HCT116 (cell line): ENCODE measurements at regions not wholly inside any gene's neighbourhood (a gene's known extent, or its start where the extent isn't known, plus 50 kb on each side); places are given as distances from the start of the nearest gene placed in this dataset.

Experiments
- ATAC-seq: fragments of 200-7000 bp; cut with Tn5 transposase; 2 replicates; pipeline ENCODE4 v1.9.1; 2020; ENCODE audit warnings: mild to moderate bottlenecking, moderate library complexity
- BruUV-seq: library from RNA; stranded (reverse); fragments of 400-500 nt; replicated peaks from 2 replicates; lab custom pipeline; 2021; lab: Mats Ljungman, UMichigan
- CTCF ChIA-PET: fragments of 300-600 bp; sonication (Branson Sonifier 250); formaldehyde crosslinking; loops from one replicate; lab custom pipeline; 2021; ENCODE audit warnings: antibody characterized with exemption; lab: Charles Lee
- POLR2A ChIA-PET: fragments of 300-600, 350-600 bp; sonication (Branson Sonifier 250); formaldehyde crosslinking; loops from one replicate; lab custom pipeline; 2021; ENCODE audit warnings: antibody characterized with exemption; lab: Charles Lee
- RAD21 ChIA-PET, 2 experiments: fragments of 300-600 bp; sonication (Branson Sonifier 250); formaldehyde crosslinking; loops; one replicate each; lab custom pipeline; 2023; ENCODE audit warnings: low total read pairs in 2 of 2; ENCODE audit not compliant: uncharacterized antibody in 2 of 2, unreplicated experiment in 2 of 2, low non-redundant PET in 1 of 2; lab: Charles Lee
- DNase-seq: peaks from one replicate; pipeline ENCODE4 v3.0.0-alpha.2; 2010; ENCODE audit warnings: low read depth, low spot score
- H2AFZ ChIP-seq: fragments of 200-600 bp; shearing (Covaris generic), sonication (generic); 2 replicates; pipeline ENCODE4 v1.6.1; 2017; ENCODE audit warnings: low read depth, mixed run types, mixed read lengths, antibody characterized with exemption, low read length; ENCODE audit not compliant: poor library complexity, severe bottlenecking
- H3K27ac ChIP-seq: 2 replicates; pipeline ENCODE4 v1.5.1; 2012; ENCODE audit warnings: low read depth, low read length
- H3K27me3 ChIP-seq: fragments of 200-600 bp; sonication (generic); 2 replicates; pipeline ENCODE4 v1.6.1; 2016; ENCODE audit warnings: mixed run types, low read length, mixed read lengths; ENCODE audit not compliant: insufficient read depth
- H3K36me3 ChIP-seq, 2 experiments: fragments of 200-500 bp in 1 of 2; fragments of 200-600 bp in 1 of 2; sonication (Bioruptor generic) in 1 of 2; sonication (generic) in 1 of 2; 2 replicates each; pipeline versions ENCODE4 v1.5.1 to v1.6.1; 2014 to 2016; ENCODE audit warnings: low read length in 2 of 2, inconsistent platforms in 1 of 2, mixed read lengths in 1 of 2, mixed run types in 1 of 2; ENCODE audit not compliant: insufficient read depth in 2 of 2, control insufficient read depth in 1 of 2
- H3K4me1 ChIP-seq, 2 experiments: fragments of 200-600 bp in 1 of 2; sonication (generic) in 1 of 2; 2 replicates each; pipeline versions ENCODE4 v1.5.1 to v1.6.1; 2012 to 2017; ENCODE audit warnings: low read length in 2 of 2, inconsistent platforms in 1 of 2, mild to moderate bottlenecking in 1 of 2, mixed read lengths in 1 of 2, mixed run types in 1 of 2, moderate library complexity in 1 of 2; ENCODE audit not compliant: insufficient read depth in 2 of 2, control insufficient read depth in 1 of 2
- H3K4me2 ChIP-seq: fragments of 200-600 bp; sonication (generic); 2 replicates; pipeline ENCODE4 v1.6.1; 2017; ENCODE audit warnings: mixed run types, low read length, mixed read lengths
- H3K4me3 ChIP-seq, 2 experiments: fragments of 200-600 bp in 1 of 2; sonication (generic) in 1 of 2; replicated peaks in 1 of 2; 2 replicates each; pipeline ENCODE4 v1.5.1; 2011 to 2016; ENCODE audit warnings: low read length in 2 of 2, control low read depth in 1 of 2, low read depth in 1 of 2, mild to moderate bottlenecking in 1 of 2, mixed read lengths in 1 of 2, mixed run types in 1 of 2
- H3K79me2 ChIP-seq: fragments of 200-600 bp; sonication (generic); 2 replicates; pipeline ENCODE4 v1.6.1; 2017; ENCODE audit warnings: mild to moderate bottlenecking, mixed run types, low read length, moderate library complexity, mixed read lengths; ENCODE audit not compliant: insufficient read depth
- H3K9ac ChIP-seq: fragments of 200-600 bp; sonication (generic); 2 replicates; pipeline ENCODE4 v1.6.1; 2016; ENCODE audit warnings: low read length, mixed read lengths
- H3K9me2 ChIP-seq: fragments of 200-600 bp; sonication (generic), shearing (Covaris generic); 2 replicates; pipeline ENCODE4 v1.6.1; 2017; ENCODE audit warnings: mixed run types, mild to moderate bottlenecking, moderate library complexity; ENCODE audit not compliant: insufficient read depth
- H3K9me3 ChIP-seq, 2 experiments: fragments of 200-500 bp in 1 of 2; fragments of 200-600 bp in 1 of 2; sonication (Bioruptor generic) in 1 of 2; sonication (generic) in 1 of 2; 2 replicates each; pipeline ENCODE4 v1.6.1; 2014 to 2017; ENCODE audit warnings: low read length in 2 of 2, mixed read lengths in 2 of 2, inconsistent platforms in 1 of 2, low read depth in 1 of 2, mild to moderate bottlenecking in 1 of 2, mixed run types in 1 of 2, moderate library complexity in 1 of 2; ENCODE audit not compliant: control insufficient read depth in 1 of 2, insufficient read depth in 1 of 2
- H4K20me1 ChIP-seq: fragments of 200-600 bp; sonication (generic), shearing (Covaris generic); 2 replicates; pipeline ENCODE4 v1.6.1; 2017; ENCODE audit warnings: mixed run types, mild to moderate bottlenecking, moderate library complexity; ENCODE audit not compliant: insufficient read depth
- ATF3 ChIP-seq: IDR thresholded peaks from 2 replicates; pipeline ENCODE4 v1.6.1; 2012
- CBX3 ChIP-seq: IDR thresholded peaks from 2 replicates; pipeline ENCODE4 v1.6.1; 2012; ENCODE audit warnings: low read depth
- CEBPB ChIP-seq: IDR thresholded peaks from 2 replicates; pipeline ENCODE4 v1.6.1; 2012; ENCODE audit warnings: low read depth
- EGR1 ChIP-seq: IDR thresholded peaks from 2 replicates; pipeline ENCODE4 v1.6.1; 2012; ENCODE audit warnings: low read depth
- EZH2 ChIP-seq: fragments of 200-600 bp; sonication (generic); IDR thresholded peaks from 2 replicates; pipeline ENCODE4 v1.6.1; 2017; ENCODE audit warnings: antibody characterized with exemption, mixed run types
- EZH2phosphoT487 ChIP-seq: fragments of 200-600 bp; IDR thresholded peaks from 2 replicates; pipeline ENCODE4 v1.6.1; 2018; ENCODE audit warnings: antibody characterized with exemption, borderline replicate concordance
- FOSL1 ChIP-seq: IDR thresholded peaks from 2 replicates; pipeline ENCODE4 v1.6.1; 2012; ENCODE audit warnings: low read depth
- JUND ChIP-seq: IDR thresholded peaks from 2 replicates; pipeline ENCODE4 v1.6.1; 2012
- POLR2A ChIP-seq: IDR thresholded peaks from 2 replicates; pipeline ENCODE4 v1.7.0; 2011; ENCODE audit warnings: borderline replicate concordance; ENCODE audit not compliant: insufficient read depth, insufficient read length; ENCODE audit errors: extremely low read depth
- POLR2AphosphoS5 ChIP-seq: IDR thresholded peaks from 2 replicates; pipeline ENCODE4 v1.6.1; 2011; ENCODE audit warnings: mild to moderate bottlenecking, low read depth, low read length, moderate library complexity
- RAD21 ChIP-seq: IDR thresholded peaks from 2 replicates; pipeline ENCODE4 v1.6.1; 2012; ENCODE audit warnings: low read depth, mild to moderate bottlenecking
- REST ChIP-seq: IDR thresholded peaks from 2 replicates; pipeline ENCODE4 v1.6.1; 2012; ENCODE audit warnings: low read depth
- SIN3A ChIP-seq: IDR thresholded peaks from 2 replicates; pipeline ENCODE4 v1.6.1; 2012; ENCODE audit warnings: low read depth
- SP1 ChIP-seq: IDR thresholded peaks from 2 replicates; pipeline ENCODE4 v1.6.1; 2012; ENCODE audit warnings: low read depth
- SRF ChIP-seq: IDR thresholded peaks from 2 replicates; pipeline ENCODE4 v1.6.1; 2012; ENCODE audit warnings: low read depth
- TCF7L2 ChIP-seq: IDR thresholded peaks from 2 replicates; pipeline ENCODE4 v1.7.0; 2011; ENCODE audit warnings: borderline replicate concordance, inconsistent platforms; ENCODE audit not compliant: insufficient read depth, insufficient read length; ENCODE audit errors: extremely low read depth
- YY1 ChIP-seq: IDR thresholded peaks from 2 replicates; pipeline ENCODE4 v1.6.1; 2011; ENCODE audit warnings: low read length, low read depth, moderate library complexity, mild to moderate bottlenecking; ENCODE audit not compliant: insufficient replicate concordance; ENCODE audit errors: extremely low read depth
- ZBTB33 ChIP-seq: IDR thresholded peaks from 2 replicates; pipeline ENCODE4 v1.6.1; 2011; ENCODE audit warnings: mild to moderate bottlenecking, low read length, moderate library complexity; ENCODE audit not compliant: insufficient replicate concordance; ENCODE audit errors: extremely low read depth
- ZFX ChIP-seq: fragments of 450-650 bp; IDR thresholded peaks from 2 replicates; pipeline ENCODE4 v1.6.1; 2017
- ZNF274 ChIP-seq: fragments of 200-500 bp; sonication (Bioruptor generic); IDR thresholded peaks from 2 replicates; pipeline ENCODE4 v1.6.1; 2014; ENCODE audit warnings: mild to moderate bottlenecking, low read depth, low read length, inconsistent platforms
- intact Hi-C: fragments of 100-400 bp; cut with micrococcal nuclease; formaldehyde crosslinking; loops from 2 replicates; pipeline ENCODE4 v1.10.0; 2022

GRCh38 chr6:16955899-16956298 lies 146.0 kb upstream of the STMND1 start:
- Histone ChIP-seq H4K20me1 (no peaks in the 10 kb centered on the region), H3K79me2 (no peaks in the 10 kb centered on the region), H3K27ac (no peak overlapping the region), H3K27me3 (no peaks in the 10 kb centered on the region), H2AFZ (no peak overlapping the region), H3K4me1 (no peaks in the 10 kb centered on the region), H3K9me2 (no peaks in the 10 kb centered on the region), H3K4me3 (no peak overlapping the region), H3K4me2 (no peak overlapping the region), H3K9me3 (no peaks in the 10 kb centered on the region), H3K9ac (no peak overlapping the region), H3K36me3 (no peaks in the 10 kb centered on the region)
- no TSS peak for BruUV-seq
- ChIA-PET CTCF (interaction anchor here (1.6 kb wide), 1 partner anchor 9 kb away, joined by 5 read pairs; no protein-coding TSS in a partner anchor), POLR2A (no interaction called here), RAD21 (no interaction called here)
- intact Hi-C loops = no loop called here
- no peak for DNase-seq
- TF ChIP-seq YY1 (no peak), ZBTB33 (no peak), SRF (no peak), JUND (no peak), TCF7L2 (no peak), ZFX (no peak), EZH2 (no peak), EGR1 (no peak), CBX3 (no peak), POLR2A (no peak), REST (no peak), EZH2phosphoT487 (no peak), POLR2AphosphoS5 (no peak), FOSL1 (no peak), ZNF274 (no peak), ATF3 (no peak), CEBPB (no peak), SIN3A (no peak), SP1 (no peak), RAD21 (no peak)
- ATAC-seq = no peak
